GM21576 (cell line): ENCODE measurements at regions not wholly inside any gene's neighbourhood (a gene's known extent, or its start where the extent isn't known, plus 50 kb on each side); places are given as distances from the start of the nearest gene placed in this dataset.
"Not testable (repeated sequence)": the region's sequence is repeated elsewhere in the genome, so short reads cannot be mapped to it uniquely, and the experiment has no call there.

ENCODE experiments used
- ATAC-seq: cut with Tn5 transposase; IDR thresholded peaks from one replicate; pipeline ENCODE4 v1.9.1; 2021; ENCODE audit warnings: mild to moderate bottlenecking, moderate library complexity; ENCODE audit not compliant: unreplicated experiment

- no peak for ATAC-seq
Observed at GRCh38 chr16:58863042-58863441, 128.9 kb upstream of the GOT2 start.

- ATAC-seq = no peak
Observed at GRCh38 chr16:58862334-58863021, 128.4 kb upstream of the GOT2 start.

GRCh38 chr16:58859958-58860669 is 126.0 kb upstream of the GOT2 start:
- no peak for ATAC-seq

- not testable (repeated sequence) for ATAC-seq
Observed at GRCh38 chr16:58858577-58858976, 124.5 kb upstream of the GOT2 start.

GRCh38 chr16:58855291-58855863 is 121.3 kb upstream of the GOT2 start:
- ATAC-seq = no peak

- peak; percentile 67 for ATAC-seq
Observed at GRCh38 chr16:58853854-58854791, 120.0 kb upstream of the GOT2 start.

- no peak for ATAC-seq
Observed at GRCh38 chr16:58850678-58851020, 116.5 kb upstream of the GOT2 start.

GRCh38 chr16:58850019-58850677 is 116.0 kb upstream of the GOT2 start:
- no peak for ATAC-seq

- no peak for ATAC-seq
Observed at GRCh38 chr16:58848662-58849002, 114.5 kb upstream of the GOT2 start.

GRCh38 chr16:58847902-58848661 is 114.0 kb upstream of the GOT2 start:
- no peak for ATAC-seq

- not testable (repeated sequence) for ATAC-seq
Observed at GRCh38 chr16:58846226-58846625, 112.1 kb upstream of the GOT2 start.

GRCh38 chr16:58843675-58844074 is 109.6 kb upstream of the GOT2 start:
- no peak for ATAC-seq

- ATAC-seq = no peak
Observed at GRCh38 chr16:58842746-58843145, 108.6 kb upstream of the GOT2 start.

GRCh38 chr16:58842156-58842555 is 108.0 kb upstream of the GOT2 start:
- ATAC-seq = no peak

- ATAC-seq = no peak
Observed at GRCh38 chr16:58837950-58838349, 103.8 kb upstream of the GOT2 start.

- ATAC-seq = no peak
Observed at GRCh38 chr16:58836427-58836826, 102.3 kb upstream of the GOT2 start.

- no peak for ATAC-seq
Observed at GRCh38 chr16:58832386-58832895, 98.3 kb upstream of the GOT2 start.

GRCh38 chr16:58831386-58831785 is 97.3 kb upstream of the GOT2 start:
- no peak for ATAC-seq

GRCh38 chr16:58828901-58829545 is 94.9 kb upstream of the GOT2 start:
- ATAC-seq = no peak
